ENCODE measurements at regions not wholly inside any gene's neighbourhood (a gene's known extent, or its start where the extent isn't known, plus 50 kb on each side); places are given as distances from the start of the nearest gene placed in this dataset.
A peak's percentile ranks its signal among the peaks of the same experiment; 100 is the strongest.
"Not testable (repeated sequence)": the region's sequence is repeated elsewhere in the genome, so short reads cannot be mapped to it uniquely, and the experiment has no call there.

DNA sequence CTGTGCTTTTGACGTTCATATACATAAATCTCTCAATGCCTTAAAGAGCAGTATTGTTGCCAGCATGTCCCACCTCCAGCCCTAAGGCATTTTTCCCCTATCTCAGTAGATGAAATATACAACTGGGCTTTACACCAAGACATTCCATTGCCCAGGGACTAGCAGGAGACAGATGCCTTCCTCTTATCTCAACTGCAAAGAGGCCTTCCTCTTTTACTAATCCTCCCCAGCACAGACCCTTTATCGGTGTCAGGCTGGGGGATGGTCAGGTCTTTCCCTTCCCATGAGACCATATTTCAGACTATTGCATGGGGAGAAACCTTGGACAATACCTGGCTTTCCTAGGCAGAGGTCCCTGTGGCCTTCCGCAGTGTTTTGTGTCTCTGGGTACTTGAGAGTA, 1373.1 kb upstream of the DEFB115 start (continued):
- not testable (repeated sequence) for TF ChIP-seq ATF1 (CRISPR knock-in tag; IDR thresholded peaks at IDR 0.05); TEAD4 (CRISPR knock-in tag; IDR thresholded peaks at IDR 0.05; ENCODE audit: borderline replicate concordance)
- peak; percentile 37; the same call in 1 of the 2 replicates for TF ChIP-seq ATF1 (tag; IDR thresholded peaks at IDR 0.05)
- peak; percentile 88 for TF ChIP-seq SMARCA4 (IDR thresholded peaks at IDR 0.05)
- peak; percentile 84 for TF ChIP-seq TEAD4 (IDR thresholded peaks at IDR 0.05; ENCODE audit: low read length)
- peak; percentile 69 for TF ChIP-seq NFIC (IDR thresholded peaks at IDR 0.05)
- peak; percentile 81 for TF ChIP-seq MEIS2 (IDR thresholded peaks at IDR 0.05; ENCODE audit: partially characterized antibody)
- TF ChIP-seq MTA2 (IDR thresholded peaks at IDR 0.05; ENCODE audit: low read depth) = peak; percentile 75
- TF ChIP-seq, protein P1, sequence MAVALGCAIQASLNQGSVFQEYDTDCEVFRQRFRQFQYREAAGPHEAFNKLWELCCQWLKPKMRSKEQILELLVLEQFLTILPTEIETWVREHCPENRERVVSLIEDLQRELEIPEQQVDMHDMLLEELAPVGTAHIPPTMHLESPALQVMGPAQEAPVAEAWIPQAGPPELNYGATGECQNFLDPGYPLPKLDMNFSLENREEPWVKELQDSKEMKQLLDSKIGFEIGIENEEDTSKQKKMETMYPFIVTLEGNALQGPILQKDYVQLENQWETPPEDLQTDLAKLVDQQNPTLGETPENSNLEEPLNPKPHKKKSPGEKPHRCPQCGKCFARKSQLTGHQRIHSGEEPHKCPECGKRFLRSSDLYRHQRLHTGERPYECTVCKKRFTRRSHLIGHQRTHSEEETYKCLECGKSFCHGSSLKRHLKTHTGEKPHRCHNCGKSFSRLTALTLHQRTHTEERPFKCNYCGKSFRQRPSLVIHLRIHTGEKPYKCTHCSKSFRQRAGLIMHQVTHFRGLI (CRISPR knock-in tag; IDR thresholded peaks at IDR 0.05) = peak; percentile 69; the same call in 1 of the 2 replicates
- TF ChIP-seq NCOA1 (IDR thresholded peaks at IDR 0.05; ENCODE audit: low read depth) = peak; percentile 56; the same call in 1 of the 2 replicates
- peak; percentile 68; the same call in 1 of the 2 replicates for TF ChIP-seq ZEB2 (IDR thresholded peaks at IDR 0.05)
- TF ChIP-seq, protein P2, sequence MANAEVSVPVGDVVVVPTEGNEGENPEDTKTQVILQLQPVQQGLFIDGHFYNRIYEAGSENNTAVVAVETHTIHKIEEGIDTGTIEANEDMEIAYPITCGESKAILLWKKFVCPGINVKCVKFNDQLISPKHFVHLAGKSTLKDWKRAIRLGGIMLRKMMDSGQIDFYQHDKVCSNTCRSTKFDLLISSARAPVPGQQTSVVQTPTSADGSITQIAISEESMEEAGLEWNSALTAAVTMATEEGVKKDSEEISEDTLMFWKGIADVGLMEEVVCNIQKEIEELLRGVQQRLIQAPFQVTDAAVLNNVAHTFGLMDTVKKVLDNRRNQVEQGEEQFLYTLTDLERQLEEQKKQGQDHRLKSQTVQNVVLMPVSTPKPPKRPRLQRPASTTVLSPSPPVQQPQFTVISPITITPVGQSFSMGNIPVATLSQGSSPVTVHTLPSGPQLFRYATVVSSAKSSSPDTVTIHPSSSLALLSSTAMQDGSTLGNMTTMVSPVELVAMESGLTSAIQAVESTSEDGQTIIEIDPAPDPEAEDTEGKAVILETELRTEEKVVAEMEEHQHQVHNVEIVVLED (CRISPR knock-in tag; IDR thresholded peaks at IDR 0.05) = 0 out of 2 replicates have a peak, but pooled peaks have one; percentile 38
- TF ChIP-seq, protein P3, sequence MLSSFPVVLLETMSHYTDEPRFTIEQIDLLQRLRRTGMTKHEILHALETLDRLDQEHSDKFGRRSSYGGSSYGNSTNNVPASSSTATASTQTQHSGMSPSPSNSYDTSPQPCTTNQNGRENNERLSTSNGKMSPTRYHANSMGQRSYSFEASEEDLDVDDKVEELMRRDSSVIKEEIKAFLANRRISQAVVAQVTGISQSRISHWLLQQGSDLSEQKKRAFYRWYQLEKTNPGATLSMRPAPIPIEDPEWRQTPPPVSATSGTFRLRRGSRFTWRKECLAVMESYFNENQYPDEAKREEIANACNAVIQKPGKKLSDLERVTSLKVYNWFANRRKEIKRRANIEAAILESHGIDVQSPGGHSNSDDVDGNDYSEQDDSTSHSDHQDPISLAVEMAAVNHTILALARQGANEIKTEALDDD (IDR thresholded peaks at IDR 0.05) = peak; percentile 88
- TF ChIP-seq LCOR (CRISPR knock-in tag; IDR thresholded peaks at IDR 0.05) = 0 out of 2 replicates have a peak, but pooled peaks have one; percentile 39
- TF ChIP-seq, protein P4, sequence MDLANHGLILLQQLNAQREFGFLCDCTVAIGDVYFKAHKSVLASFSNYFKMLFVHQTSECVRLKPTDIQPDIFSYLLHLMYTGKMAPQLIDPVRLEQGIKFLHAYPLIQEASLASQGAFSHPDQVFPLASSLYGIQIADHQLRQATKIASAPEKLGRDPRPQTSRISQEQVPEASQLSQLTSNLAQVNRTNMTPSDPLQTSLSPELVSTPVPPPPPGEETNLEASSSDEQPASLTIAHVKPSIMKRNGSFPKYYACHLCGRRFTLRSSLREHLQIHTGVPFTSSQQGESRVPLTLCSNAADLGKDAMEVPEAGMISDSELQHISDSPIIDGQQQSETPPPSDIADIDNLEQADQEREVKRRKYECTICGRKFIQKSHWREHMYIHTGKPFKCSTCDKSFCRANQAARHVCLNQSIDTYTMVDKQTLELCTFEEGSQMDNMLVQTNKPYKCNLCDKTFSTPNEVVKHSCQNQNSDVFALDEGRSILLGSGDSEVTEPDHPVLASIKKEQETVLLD (IDR thresholded peaks at IDR 0.05) = 0 out of 2 replicates have a peak, but pooled peaks have one; percentile 30
- 0 out of 2 replicates have a peak, but pooled peaks have one; percentile 23 for TF ChIP-seq TEAD2 (tag; IDR thresholded peaks at IDR 0.05)
- TF ChIP-seq CREM (IDR thresholded peaks at IDR 0.05; ENCODE audit: low read depth) = peak; percentile 61; the same call in 1 of the 2 replicates
- TF ChIP-seq CBFA2T2 (conservative IDR thresholded peaks at IDR 0.05) = peak; percentile 90
- TF ChIP-seq FOXJ2 (tag; IDR thresholded peaks at IDR 0.05) = peak; percentile 67
- TF ChIP-seq, protein P5, sequence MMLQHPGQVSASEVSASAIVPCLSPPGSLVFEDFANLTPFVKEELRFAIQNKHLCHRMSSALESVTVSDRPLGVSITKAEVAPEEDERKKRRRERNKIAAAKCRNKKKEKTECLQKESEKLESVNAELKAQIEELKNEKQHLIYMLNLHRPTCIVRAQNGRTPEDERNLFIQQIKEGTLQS (IDR thresholded peaks at IDR 0.05) = peak; percentile 25; the same call in 1 of the 2 replicates
- TF ChIP-seq, protein P5 (CRISPR knock-in tag; conservative IDR thresholded peaks at IDR 0.05) = not testable (repeated sequence)
- peak; percentile 90 for TF ChIP-seq ARID1B (IDR thresholded peaks at IDR 0.05)
- 0 out of 2 replicates have a peak, but pooled peaks have one; percentile 53 for TF ChIP-seq ZNF644 (tag; IDR thresholded peaks at IDR 0.05; ENCODE audit: low read depth)
- peak; percentile 23; the same call in 1 of the 2 replicates for TF ChIP-seq NFE2 (IDR thresholded peaks at IDR 0.05; ENCODE audit: low read depth)
- TF ChIP-seq ATF7 (IDR thresholded peaks at IDR 0.05) = peak; percentile 61; the same call in 1 of the 2 replicates
- peak in 1 of 2 experiments; percentile 50; a peak in 2 of 4 replicates for TF ChIP-seq HDAC1 (IDR thresholded peaks at IDR 0.05)
